HG03469 (cell line): ENCODE measurements at regions not wholly inside any gene's neighbourhood (a gene's known extent, or its start where the extent isn't known, plus 50 kb on each side); places are given as distances from the start of the nearest gene placed in this dataset.
"Not testable (repeated sequence)": the region's sequence is repeated elsewhere in the genome, so short reads cannot be mapped to it uniquely, and the experiment has no call there.

ENCODE experiments used
- ATAC-seq: cut with Tn5 transposase; IDR thresholded peaks from one replicate; pipeline ENCODE4 v1.9.1; 2021; ENCODE audit warnings: mild to moderate bottlenecking, moderate library complexity, moderate number of reproducible peaks; ENCODE audit not compliant: unreplicated experiment

DNA sequence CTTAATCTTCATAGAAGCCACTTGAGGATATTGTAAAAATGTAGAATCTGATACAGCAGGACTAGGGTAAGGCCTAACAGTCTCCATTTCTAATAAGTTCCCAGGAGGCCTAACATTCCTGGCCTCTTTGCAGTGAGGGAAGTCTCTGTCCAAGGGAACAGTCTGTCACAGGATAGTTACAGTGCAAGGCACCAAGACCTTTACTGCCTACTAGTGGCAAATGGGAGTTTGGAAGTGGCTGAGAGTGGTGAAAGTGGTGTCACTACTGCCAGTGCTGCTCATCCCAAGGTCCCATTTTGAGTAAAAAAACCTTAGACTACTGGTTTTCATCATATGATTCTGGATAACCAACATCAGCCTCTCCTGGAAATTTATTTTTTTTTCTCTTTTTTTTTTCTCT lies 619.5 kb upstream of the SEMA3D start:
- no peak for ATAC-seq

DNA sequence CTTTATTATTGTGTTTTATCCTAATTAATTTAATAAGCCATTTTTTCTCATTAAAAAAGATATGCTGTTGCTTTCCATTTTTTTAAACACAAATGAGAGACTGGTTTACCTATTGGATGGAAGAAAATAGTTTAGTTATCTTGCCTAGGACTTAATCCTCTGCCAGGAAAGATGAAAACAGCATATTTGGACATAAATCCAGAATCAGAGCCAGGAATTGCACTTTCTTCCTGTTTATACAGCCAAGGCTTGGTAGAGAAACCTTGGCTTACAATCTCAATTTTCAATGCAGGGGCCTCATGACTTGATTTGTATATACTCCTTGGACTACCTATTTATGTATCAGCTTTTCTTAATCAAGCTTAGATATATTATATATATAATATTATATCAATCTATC lies 618.8 kb upstream of the SEMA3D start:
- no peak for ATAC-seq

DNA sequence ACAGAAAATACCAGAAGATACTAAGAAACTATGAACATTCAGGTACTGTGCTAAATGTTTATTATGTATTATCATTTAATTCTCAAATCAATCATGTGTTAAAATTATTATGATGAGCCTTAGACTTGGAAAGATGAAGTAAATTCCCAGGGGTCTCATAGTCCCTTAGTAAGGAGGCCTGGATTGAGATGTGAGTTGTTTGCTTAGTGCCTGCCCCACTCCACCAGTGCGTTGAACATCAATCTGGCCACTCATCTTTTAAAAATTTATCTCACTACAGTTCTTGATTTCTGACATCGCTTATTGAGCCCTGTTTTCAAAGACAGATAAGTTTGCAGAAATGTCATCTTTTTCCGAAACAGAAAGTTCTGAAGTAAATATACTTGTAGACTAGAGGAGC lies 618.4 kb upstream of the SEMA3D start:
- ATAC-seq = no peak

DNA sequence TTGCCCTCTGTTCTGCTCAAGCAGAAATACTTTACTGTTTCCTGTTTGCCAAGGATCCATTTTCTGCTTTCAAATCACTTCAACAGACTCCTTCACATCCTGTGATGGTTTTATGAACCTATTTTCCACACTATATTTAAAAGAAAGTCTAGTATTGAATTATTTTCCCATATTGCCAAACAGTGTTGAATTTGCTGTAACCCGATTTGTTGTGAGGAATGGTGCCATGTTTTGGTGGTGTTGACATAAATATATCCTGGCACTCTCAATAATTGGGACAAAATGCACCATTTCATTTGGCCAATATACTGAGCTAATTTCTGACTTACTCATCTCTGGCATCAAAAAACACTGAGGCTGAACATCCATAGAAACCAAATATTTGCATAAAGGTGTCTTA lies 615.4 kb upstream of the SEMA3D start:
- ATAC-seq = no peak

DNA sequence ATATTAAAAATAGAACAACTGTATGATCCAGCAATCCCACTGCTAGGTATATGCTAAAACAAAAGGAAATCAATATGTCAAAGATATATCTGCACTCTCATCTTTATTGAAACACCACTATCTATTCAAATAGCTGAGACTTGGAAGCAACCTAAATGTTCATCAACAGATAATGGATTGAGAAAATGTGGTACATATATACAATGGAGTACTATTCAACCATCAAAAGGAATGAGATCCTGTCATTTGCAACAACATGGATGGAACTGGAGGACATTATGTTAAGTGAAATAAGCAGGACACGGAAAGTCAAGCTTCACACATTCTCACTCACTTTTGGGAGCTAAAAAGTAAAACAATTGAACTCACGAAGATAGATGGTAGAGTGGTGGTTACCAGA lies 610.1 kb upstream of the SEMA3D start:
- ATAC-seq = no peak

DNA sequence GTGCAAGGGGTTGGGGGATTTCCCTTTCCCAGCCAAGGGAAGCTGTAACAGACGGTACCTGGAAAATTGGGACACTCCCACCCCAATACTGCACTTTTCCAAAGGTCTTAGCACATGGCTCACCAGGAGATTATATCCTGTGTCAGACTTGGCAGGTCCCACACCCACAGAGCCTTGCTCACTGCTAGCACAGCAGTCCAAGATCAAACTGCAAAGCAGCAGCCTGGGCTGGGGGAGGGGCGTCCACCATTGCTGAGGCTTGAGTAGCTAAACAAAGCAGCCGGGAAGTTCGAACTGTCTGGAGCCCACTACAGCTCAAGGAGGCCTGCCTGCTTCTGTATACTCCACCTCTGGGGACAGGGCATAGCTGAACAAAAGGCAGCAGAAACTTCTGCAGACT lies 604.2 kb upstream of the SEMA3D start:
- not testable (repeated sequence) for ATAC-seq

DNA sequence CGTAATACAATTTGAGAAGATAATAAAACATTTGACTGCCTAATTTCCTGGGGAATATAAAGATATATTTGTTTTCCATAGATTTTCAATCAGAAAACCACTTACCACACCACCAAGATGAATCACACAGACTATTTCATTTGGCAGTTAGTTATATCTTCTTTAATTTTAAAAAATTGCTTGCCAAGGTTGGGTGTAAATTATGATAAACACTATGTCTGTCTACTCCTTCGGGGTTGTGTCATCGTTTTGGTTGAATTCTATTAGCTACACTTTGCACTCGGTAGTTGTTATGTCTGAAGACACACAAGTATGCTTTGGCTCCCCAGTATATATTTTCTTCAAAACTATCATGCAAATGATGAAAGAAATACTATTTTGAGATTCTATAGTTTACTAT lies 594.8 kb upstream of the SEMA3D start:
- ATAC-seq = no peak

DNA sequence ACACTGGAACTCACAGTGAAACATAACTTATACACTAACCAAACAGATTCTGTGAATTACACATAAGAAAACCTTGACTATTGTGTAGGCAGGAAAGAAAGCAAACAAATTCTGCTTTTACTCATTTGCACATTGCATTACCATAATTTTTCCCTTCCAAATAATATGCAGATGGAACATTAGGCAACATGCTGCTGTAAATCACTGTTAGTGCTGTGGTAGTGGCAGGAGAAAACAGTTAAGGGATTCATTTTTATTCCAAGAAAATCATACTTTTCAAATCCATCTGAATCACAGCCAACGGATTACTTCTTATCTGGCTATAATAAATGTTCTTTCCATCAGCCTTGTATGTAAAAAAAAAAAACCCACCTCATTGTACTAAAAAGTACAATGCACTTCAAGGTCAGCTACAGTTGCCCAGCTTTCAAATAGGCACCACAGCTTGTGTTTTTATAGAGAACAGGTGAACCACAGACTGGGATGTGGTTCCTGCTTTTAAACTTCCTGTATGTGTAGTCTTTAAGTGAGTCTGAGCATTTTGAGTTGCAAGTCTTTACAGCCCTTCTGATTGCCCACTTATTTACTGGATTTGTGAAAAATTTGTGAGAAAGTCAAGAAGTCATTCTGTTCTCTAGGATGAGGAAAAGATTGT lies 590.0 kb upstream of the SEMA3D start:
- ATAC-seq = no peak

DNA sequence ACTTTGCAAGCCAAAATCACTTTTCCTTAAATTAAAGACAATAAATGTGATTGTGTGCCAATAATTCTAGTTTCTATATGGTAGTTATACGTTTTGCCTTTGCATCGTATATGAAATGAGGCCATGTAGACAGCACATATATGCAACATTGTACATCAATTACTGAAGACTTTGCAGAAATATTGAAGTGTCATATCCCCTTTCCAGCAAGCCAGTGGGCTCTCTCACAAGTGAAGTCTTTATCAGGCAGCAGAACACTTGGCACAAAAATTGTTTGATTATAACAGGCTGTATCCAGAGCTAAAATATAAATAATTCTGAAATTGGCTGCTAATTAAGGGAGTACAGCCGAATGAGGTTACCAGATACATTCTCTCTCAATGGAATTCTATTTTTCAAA lies 588.6 kb upstream of the SEMA3D start:
- ATAC-seq = no peak

DNA sequence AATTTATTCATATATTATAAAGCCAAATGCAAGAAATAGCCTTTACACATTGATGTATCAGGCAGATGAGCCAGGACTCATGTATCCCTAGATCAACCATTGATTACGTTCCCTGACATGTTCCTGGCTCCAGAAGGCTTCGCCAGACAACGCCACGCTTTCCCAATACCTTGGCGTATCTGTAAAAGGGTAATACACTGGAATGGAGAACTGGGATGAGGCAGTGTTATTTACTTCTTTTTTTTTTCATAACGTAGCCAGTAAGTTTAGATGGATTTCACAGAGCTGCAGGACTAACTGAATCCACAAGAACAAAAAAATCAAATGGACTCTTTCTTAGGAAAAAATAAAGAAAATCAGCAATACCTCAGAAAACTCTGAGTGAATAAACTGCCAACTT lies 588.1 kb upstream of the SEMA3D start:
- ATAC-seq = no peak

DNA sequence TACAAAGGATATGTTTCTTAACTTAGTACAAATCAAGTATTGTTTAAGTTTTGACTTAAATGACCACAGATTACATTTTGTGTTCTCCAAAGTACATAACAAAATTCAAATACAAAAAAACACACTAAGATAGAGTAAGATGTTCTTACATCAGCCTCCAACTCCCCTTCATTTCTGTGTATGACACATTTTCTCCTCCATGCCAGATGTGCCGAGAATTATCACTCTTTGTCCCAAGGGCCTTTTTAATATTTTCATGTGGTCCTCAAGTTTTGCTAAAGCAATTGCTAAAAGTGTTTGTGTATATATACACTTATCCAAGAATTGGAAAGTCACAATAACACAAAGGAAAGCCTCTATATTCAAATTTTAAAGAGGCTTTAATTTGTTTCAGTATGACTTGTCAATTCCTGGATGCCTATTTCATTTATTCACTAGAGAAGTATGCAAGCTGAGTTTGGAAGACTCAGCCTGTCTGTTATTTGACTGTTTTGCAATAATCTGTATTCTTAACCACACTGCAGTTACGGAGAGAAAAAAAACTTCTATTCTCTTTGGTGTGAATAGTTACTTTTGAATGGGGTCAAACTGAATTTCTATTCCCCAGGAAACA lies 586.4 kb upstream of the SEMA3D start:
- ATAC-seq = no peak

DNA sequence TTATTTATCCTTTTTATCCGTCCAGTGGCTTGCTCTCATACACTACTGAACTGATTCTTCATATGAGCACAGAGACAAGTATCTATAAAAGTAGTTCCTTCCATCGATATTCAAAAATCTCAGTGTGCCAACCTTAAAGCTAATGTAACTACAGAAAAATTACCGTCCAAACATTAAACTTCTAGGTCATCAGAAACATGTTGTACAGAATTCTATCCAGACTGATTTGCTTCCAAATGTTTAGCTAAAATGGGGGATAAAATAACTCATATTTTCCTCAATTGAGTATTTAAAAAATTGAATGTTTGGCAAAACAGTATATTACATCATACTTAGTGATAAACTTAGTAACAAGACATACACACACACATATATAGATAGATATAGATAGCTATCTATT lies 584.7 kb upstream of the SEMA3D start:
- no peak for ATAC-seq

DNA sequence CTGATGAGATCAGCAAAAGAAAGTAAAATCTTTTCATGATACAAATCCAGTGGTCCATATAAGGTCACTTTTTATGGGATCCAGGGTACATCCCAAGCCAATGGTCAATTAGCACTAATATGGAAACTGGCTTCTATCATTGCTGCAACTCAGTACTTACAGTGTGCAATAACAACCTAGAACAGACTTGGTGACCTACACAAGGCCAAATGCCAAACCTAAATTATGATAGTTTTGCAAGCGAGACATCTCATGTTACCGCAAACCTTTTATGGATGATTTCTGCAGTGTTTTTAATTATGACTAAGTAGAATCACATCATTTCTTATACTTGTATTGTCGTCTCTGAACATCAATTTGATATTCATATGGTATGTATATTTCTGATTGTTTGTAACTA lies 583.5 kb upstream of the SEMA3D start:
- no peak for ATAC-seq

DNA sequence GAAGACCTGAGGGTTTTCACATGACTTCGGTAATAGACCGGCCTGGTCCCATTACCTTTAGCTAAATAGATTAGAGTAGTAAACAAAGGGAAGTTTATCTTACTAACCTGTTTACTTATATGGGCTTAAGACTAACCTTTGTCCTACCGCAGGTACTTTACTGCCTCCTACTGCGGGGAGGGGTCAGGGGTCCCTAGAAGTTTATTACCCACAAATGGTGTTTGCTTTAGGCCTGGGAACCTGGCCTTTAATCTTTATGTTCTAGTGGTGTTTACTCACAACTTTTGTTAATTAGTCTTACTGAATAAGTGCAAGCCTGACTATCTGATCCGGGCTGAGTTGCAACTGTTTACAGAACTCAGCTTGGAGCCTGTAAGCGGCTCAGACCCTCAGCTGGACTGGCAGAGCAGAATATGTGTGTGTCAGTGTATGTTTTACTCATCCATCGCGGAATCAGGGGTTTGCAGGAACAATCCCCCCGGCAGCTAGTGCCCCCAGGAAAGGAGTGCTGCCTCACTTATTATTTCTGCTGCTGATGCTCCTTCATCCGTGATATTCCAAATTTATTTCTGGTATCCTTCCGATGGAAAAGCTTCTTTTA lies 578.9 kb upstream of the SEMA3D start:
- no peak for ATAC-seq

DNA sequence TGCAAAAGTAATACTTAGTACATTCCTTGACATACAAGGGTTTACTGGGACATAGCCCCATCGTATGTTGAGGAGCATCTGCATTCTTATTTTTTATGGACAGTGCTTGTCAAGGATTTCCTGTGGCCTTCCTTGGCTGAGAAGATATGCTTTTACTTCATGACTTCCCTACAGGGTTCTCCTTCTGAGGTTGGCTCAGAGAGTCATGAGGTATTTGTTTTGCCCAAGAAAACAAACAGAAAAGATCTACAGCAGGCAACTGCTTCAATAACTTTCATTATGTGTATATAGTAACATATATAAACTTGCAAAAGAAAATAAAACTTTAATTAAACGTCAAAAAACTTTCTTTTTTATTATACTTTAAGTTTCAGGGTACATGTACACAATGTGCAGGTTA lies 577.2 kb upstream of the SEMA3D start:
- ATAC-seq = no peak

DNA sequence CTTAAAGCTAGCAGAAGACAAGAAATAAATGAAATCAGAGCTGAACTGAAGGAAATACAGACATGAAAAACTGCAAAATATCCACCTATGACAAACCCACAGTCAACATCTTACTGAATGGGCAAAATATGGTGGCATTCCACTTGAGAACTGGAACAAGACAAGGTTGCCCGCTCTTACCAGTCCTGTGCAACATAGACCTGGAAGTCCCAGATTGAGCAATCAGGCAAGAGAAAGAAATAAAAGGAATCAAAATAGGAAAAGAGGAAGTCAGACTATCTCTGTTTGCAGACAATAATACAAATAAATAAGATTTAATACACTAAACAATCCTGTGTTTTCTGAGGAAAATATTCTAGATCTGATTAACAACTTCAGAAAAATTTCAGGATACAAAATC lies 570.5 kb upstream of the SEMA3D start:
- no peak for ATAC-seq

DNA sequence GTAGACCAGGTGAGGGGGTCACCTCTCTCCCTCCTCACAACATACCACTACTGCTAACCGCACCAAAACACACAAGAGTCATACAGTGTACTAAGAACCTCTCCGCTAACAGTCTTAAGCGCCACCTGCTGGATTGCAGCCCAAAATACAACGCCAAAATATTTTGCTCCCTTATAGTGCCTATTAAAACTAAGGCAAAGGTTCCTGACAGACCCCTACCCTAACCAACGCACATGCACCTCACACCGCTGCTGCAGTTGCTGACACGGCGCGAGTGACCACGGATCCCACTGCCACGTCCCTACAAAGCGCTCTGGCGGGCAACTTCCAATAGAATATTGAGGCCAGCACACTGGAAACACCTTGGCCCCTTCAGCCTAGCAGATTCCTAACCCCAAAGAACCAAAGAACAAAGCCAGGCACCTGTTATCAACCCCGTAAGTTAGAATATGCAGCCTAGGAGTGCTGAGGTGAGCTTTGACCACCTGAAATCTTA lies 563.6 kb upstream of the SEMA3D start:
- peak; percentile 95 for ATAC-seq

DNA sequence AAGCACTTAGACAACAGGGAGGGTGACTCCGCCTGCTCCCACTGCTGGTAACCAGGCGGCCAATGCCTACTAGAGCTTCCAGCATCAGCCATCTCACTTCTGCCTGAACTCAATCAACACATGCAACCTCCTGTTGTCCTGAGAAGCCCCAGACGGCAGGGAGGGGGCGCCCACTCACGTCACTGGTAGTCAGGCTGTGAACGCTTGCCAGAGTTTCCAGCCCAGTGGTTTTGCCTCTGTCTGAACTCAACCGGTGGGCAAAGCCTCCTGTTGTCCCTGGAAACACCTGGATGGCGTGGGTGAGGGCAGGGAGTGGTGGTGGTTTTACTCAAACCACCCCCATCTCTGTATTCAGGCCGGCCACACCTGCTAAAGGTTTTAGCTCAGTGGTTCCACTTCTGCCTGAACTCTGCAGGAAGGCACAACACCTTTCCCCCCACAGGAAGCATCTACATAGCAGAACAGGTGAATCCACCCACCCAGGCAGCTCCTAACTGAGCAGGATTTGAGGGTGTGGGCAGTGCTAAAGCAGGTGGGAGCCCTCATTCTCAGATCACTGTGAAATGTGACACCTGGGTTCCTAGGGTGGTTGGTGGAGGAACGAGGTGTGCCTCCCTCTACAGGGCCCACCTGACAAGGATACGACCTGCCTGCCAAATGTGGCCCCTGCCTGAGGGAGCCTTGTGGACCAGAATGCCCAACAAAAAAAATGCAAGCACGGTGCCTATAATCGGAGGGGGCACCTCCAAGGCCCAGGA lies 563.0 kb upstream of the SEMA3D start:
- no peak for ATAC-seq

DNA sequence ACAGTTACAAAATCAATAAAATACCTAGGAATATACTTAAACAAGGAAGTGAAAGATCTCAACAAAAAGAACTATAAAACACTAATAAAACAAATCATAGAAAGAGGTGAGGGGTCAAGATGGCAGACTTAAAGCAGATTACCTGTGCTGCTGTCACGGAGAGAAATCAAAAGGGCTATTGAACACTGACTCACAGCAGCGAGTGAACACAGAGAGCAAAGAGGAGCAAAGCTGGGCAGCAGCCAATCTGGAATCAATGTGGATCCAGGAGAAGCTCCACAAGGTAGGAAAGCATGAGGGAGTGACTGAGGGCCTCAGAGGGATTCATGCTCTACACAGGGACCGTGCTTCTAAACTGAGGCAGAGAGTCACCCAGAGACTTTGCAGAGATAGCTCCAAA lies 562.0 kb upstream of the SEMA3D start:
- ATAC-seq = no peak

DNA sequence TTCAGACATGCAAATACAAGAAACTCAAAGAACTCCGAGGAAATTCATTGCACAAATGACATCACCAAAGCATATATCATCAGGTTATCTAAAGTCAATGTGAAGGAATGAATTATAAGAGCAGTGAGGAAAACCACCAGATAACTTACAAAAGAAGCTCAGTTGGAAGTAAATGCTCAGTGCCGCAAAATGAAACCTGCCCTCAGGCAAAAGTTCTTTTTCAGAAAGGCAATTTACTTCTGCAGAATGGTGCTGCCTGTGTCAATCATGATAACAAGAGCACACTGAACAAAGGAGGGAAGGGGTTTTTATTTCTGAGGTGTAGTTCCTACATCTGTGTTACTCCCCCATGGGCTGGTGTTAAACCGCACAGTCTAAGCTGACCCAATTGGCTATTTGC lies 550.6 kb upstream of the SEMA3D start:
- no peak for ATAC-seq

DNA sequence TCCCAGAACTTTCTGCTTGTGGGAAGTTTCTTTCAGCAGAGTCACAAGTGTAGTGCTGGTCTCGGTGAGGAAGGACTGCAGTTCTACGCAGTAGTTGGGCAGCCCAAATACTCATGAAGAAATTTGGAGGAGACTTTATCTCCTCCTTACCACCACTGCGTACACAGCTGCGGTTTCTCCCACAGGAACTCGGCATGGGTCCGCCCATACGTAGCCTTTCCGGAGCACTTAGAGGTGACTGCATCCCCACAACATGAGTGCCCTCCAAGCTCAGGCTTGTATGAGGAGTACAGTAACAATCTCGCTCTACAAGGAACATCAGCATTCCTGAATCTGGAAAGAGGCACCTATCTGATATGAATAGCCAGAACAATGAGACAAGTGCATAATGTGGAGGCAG lies 549.2 kb upstream of the SEMA3D start:
- no peak for ATAC-seq

DNA sequence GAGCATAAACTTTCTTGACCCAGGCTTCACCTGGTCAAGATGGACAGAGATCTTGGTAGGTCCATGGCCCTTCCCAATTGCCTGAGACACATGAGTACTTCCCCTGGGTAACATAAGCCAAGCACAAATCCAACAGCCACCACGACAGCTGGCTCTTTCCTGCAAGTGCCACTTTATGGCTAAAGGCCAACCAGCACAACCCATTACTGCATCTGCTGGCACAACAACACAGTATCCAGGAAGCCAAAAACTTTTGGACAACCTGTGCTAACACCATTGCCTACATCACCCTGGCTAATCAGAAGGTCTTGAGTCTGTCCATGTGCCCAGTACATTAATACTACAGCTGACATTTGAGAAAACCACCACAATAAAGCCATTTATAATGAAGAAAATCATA lies 548.0 kb upstream of the SEMA3D start:
- no peak for ATAC-seq
